Upper lobe of left lung (tissue), 6 donors: ENCODE measurements at regions not wholly inside any gene's neighbourhood (a gene's known extent, or its start where the extent isn't known, plus 50 kb on each side); places are given as distances from the start of the nearest gene placed in this dataset.

Source experiments
- ATAC-seq, 2 donors: fragments of 200-7000 bp; cut with Tn5 transposase; one replicate each; pipeline ENCODE4 v1.9.1; 2022; ENCODE audit warnings: mild to moderate bottlenecking in 2 of 2, moderate library complexity in 2 of 2; ENCODE audit not compliant: low FRiP score in 2 of 2
- DNase-seq, 2 donors: peaks; one replicate each; pipeline ENCODE4 v3.0.0-alpha.2; 2019 to 2020
- H3K27ac ChIP-seq, 4 donors: fragments of 200-600 bp; sonication (generic); one replicate each; pipeline ENCODE4 v1.5.1; 2016 to 2019
- H3K27me3 ChIP-seq, 4 donors: fragments of 200-600 bp; sonication (generic); one replicate each; pipeline ENCODE4 v1.5.1; 2017 to 2019
- H3K36me3 ChIP-seq, 4 donors: fragments of 200-600 bp; sonication (generic); one replicate each; pipeline ENCODE4 v1.5.1; 2016 to 2019
- H3K4me1 ChIP-seq, 4 donors: fragments of 200-600 bp; sonication (generic); one replicate each; pipeline ENCODE4 v1.5.1; 2018 to 2019
- H3K4me3 ChIP-seq, 4 donors: fragments of 200-600 bp; sonication (generic); one replicate each; pipeline ENCODE4 v1.5.1; 2017 to 2019; ENCODE audit warnings: mild to moderate bottlenecking in 2 of 4, moderate library complexity in 1 of 4
- H3K9me3 ChIP-seq, 4 donors: fragments of 200-600 bp; sonication (generic); one replicate each; pipeline ENCODE4 v1.5.1; 2018 to 2019
- CTCF ChIP-seq, 6 experiments: fragments of 450-650 bp in 4 of 6; fragments of 200-600 bp in 2 of 6; sonication (generic) in 2 of 6; IDR thresholded peaks; one replicate each; pipeline ENCODE4 v1.5.1; 2016 to 2019; ENCODE audit warnings: antibody characterized with exemption in 6 of 6
- EP300 ChIP-seq, 4 donors: sonication (generic); formaldehyde crosslinking; IDR thresholded peaks; one replicate each; pipeline ENCODE4 v1.5.1; 2017; ENCODE audit warnings: antibody characterized with exemption in 4 of 4, control low read depth in 2 of 4
- POLR2A ChIP-seq, 4 donors: fragments of 450-650 bp; IDR thresholded peaks; one replicate each; pipeline ENCODE4 v1.5.1; 2016 to 2017; ENCODE audit warnings: antibody characterized with exemption in 4 of 4, mild to moderate bottlenecking in 2 of 4
- POLR2AphosphoS5 ChIP-seq, 2 donors: sonication (generic); formaldehyde crosslinking; IDR thresholded peaks; one replicate each; pipeline ENCODE4 v1.5.1; 2017; ENCODE audit warnings: antibody characterized with exemption in 2 of 2
- WGBS, 2 donors: methylation state at CpG; one replicate each; pipeline ENCODE4 v1.1.5; 2017 to 2018; 5-methylcytosine and 5-hydroxymethylcytosine counted together
- small RNA-seq, 4 donors: library from RNA; depleted of rRNA; stranded (forward); fragments of <200 nt; gene quantifications; one replicate each; pipeline ENCODE3, GENCODE V24; 2016
- donor health status: DM: no; HTN: no; CAD: no; lungs with moderate emphysema.
- donor health status: DM: no; HTN: yes; CAD: no; lungs with severe emphysema.

DNA sequence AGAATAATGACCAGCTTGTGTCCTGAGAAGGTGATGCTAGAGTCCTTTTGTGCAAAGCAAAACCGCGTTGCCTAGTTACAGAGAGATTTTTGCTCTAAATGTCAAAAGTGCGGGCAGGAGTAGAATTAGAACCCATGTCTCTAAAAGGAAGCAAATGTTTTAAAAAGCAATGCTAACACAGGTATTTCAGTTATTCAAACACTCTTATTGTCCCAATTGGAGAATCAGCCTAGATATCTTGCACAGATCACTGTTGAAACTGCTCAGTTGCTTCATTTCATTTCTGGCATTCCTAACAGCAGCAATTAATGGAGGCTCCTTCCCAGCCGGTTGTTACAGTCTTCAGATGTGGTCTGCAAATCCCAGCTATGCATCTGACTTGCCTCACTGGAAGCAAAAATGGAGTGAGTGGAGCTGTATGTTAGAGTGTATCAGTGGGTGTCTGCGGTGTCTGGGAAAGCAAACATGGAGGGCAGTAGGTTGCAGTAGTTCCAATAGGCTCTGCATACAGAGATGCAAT is 55.6 kb upstream of the SEMA6D start:
- H3K36me3 ChIP-seq = no peaks in the 10 kb centered on the region
- no peaks in the 10 kb centered on the region for H3K9me3 ChIP-seq
- H3K27me3 ChIP-seq = no peaks in the 10 kb centered on the region
- peaks cover 0 to 6% (median 0%) of the 10 kb centered on the region in 4 donors for H3K4me1 ChIP-seq
- DNase-seq = no peak
- no peak for TF ChIP-seq POLR2AphosphoS5 (IDR thresholded peaks at IDR 0.05)
- TF ChIP-seq POLR2A (IDR thresholded peaks at IDR 0.05) = no peak
- H3K4me3 ChIP-seq = no peak overlapping the region
- ATAC-seq = no peak
- WGBS, 2 donors = 92 to 95% methylated on average over 5 of the region's 5 CpGs
- no peak overlapping the region for H3K27ac ChIP-seq

DNA sequence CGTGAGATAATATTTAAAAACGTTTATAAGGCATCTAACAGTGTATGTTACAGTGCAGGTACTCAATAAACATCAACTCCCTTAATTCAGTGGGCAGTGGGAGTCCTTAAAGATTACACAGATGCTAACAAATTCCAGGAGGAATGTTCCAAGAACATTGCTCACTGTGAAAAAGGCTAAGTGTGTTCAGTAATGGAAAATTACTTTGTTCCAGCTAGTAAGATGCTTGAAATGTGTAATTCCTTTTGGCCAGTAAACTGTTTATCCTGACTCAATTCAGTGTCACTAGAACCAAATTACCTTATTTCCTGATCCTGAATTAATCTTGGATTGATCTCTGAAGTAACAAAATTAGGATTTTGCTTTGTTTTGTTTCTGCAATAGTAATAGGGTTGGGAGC is 54.2 kb upstream of the SEMA6D start:
- no peaks in the 10 kb centered on the region for H3K36me3 ChIP-seq
- no peak for ATAC-seq
- DNase-seq = no peak
- 62 to 66% methylated on average over 2 of the region's 2 CpGs for WGBS, 2 donors
- H3K4me1 ChIP-seq = peaks cover 0 to 6% (median 0%) of the 10 kb centered on the region in 4 donors
- no peaks in the 10 kb centered on the region for H3K27me3 ChIP-seq
- no peak overlapping the region for H3K4me3 ChIP-seq
- H3K9me3 ChIP-seq = no peaks in the 10 kb centered on the region
- TF ChIP-seq CTCF (IDR thresholded peaks at IDR 0.05) (no peak), POLR2AphosphoS5 (IDR thresholded peaks at IDR 0.05) (no peak), EP300 (IDR thresholded peaks at IDR 0.05) (no peak), POLR2A (IDR thresholded peaks at IDR 0.05) (no peak)
- H3K27ac ChIP-seq = no peak overlapping the region

Small RNA genes in the stretch of these regions (small RNA-seq; reads per million reads assigned to genes)
- 0 reads per million in 4 donors for gene MTND5P40
- 0 reads per million in 4 donors for gene RF01182
- 0 to 0.14 (median 0) reads per million in 4 donors for gene RN7SKP139
- gene RNU6-1014P = 0 reads per million in 4 donors
